PFSK-1 (cell line): ENCODE measurements at regions not wholly inside any gene's neighbourhood (a gene's known extent, or its start where the extent isn't known, plus 50 kb on each side); places are given as distances from the start of the nearest gene placed in this dataset.

Experiments
- FOXP2 ChIP-seq: optimal IDR thresholded peaks from 2 replicates; pipeline ENCODE3; 2011; ENCODE audit warnings: borderline replicate concordance, control low read depth, inconsistent platforms; ENCODE audit not compliant: insufficient read depth; ENCODE audit errors: extremely low read length, extremely low read depth
- POLR2AphosphoS5 ChIP-seq: IDR thresholded peaks from 2 replicates; pipeline ENCODE4 v1.6.1; 2012; ENCODE audit warnings: low read depth, mild to moderate bottlenecking, control low read depth, low read length, moderate library complexity
- REST ChIP-seq, 2 experiments: IDR thresholded peaks; 2 replicates each; pipeline versions ENCODE4 v1.6.1 to v1.8.0; 2011 to 2012; ENCODE audit warnings: low read depth in 2 of 2, low read length in 2 of 2, control low read depth in 1 of 2, inconsistent platforms in 1 of 2, mild to moderate bottlenecking in 1 of 2, moderate library complexity in 1 of 2; ENCODE audit not compliant: insufficient read depth in 1 of 2
- SIN3A ChIP-seq: IDR thresholded peaks from 2 replicates; pipeline ENCODE4 v1.6.1; 2012; ENCODE audit warnings: mild to moderate bottlenecking, low read length, moderate library complexity, borderline replicate concordance; ENCODE audit not compliant: insufficient read depth
- TAF1 ChIP-seq: IDR thresholded peaks from 2 replicates; pipeline ENCODE4 v1.6.1; 2012; ENCODE audit warnings: low read length, control low read depth, borderline replicate concordance; ENCODE audit not compliant: insufficient read depth

GRCh38 chr10:108765794-108766193 lies 1157.5 kb downstream of the XPNPEP1 start:
- TF ChIP-seq FOXP2: no peak
- no peak for TF ChIP-seq REST (IDR thresholded peaks at IDR 0.05; ENCODE audit: insufficient read depth in 1 of 2, low read depth in 2 of 2, low read length in 2 of 2)

GRCh38 chr10:108757946-108758345 lies 1165.4 kb downstream of the XPNPEP1 start:
- TF ChIP-seq POLR2AphosphoS5: no peak
- no peak for TF ChIP-seq FOXP2
- TF ChIP-seq TAF1: no peak
- no peak for TF ChIP-seq SIN3A

GRCh38 chr10:108755646-108756045 lies 1167.7 kb downstream of the XPNPEP1 start:
- TF ChIP-seq REST (IDR thresholded peaks at IDR 0.05; ENCODE audit: insufficient read depth in 1 of 2, low read depth in 2 of 2, low read length in 2 of 2) (no peak), FOXP2 (no peak), SIN3A (no peak), TAF1 (no peak), POLR2AphosphoS5 (no peak)

GRCh38 chr10:108753326-108753725 lies 1170.0 kb downstream of the XPNPEP1 start:
- no peak for TF ChIP-seq SIN3A
- TF ChIP-seq POLR2AphosphoS5: no peak
- no peak for TF ChIP-seq TAF1
- TF ChIP-seq REST (IDR thresholded peaks at IDR 0.05; ENCODE audit: insufficient read depth in 1 of 2, low read depth in 2 of 2, low read length in 2 of 2): no peak
- no peak for TF ChIP-seq FOXP2

- TF ChIP-seq TAF1 (no peak), FOXP2 (no peak), REST (IDR thresholded peaks at IDR 0.05; ENCODE audit: insufficient read depth in 1 of 2, low read depth in 2 of 2, low read length in 2 of 2) (no peak), POLR2AphosphoS5 (no peak), SIN3A (no peak)
Observed at GRCh38 chr10:108749042-108749441, 1174.3 kb downstream of the XPNPEP1 start.
